Parathyroid adenoma (tissue), 2 donors: ENCODE measurements at regions not wholly inside any gene's neighbourhood (a gene's known extent, or its start where the extent isn't known, plus 50 kb on each side); places are given as distances from the start of the nearest gene placed in this dataset.
A peak's percentile ranks its signal among the peaks of the same experiment; 100 is the strongest.

Experiments used
- H2AFZ ChIP-seq: fragments of 300-600 bp; sonication (generic); one replicate; pipeline ENCODE4 v1.7.0; 2017; ENCODE audit warnings: antibody characterized with exemption, mild to moderate bottlenecking
- H3K27ac ChIP-seq: fragments of 300-600 bp; sonication (generic); one replicate; pipeline ENCODE4 v1.7.0; 2017
- H3K27me3 ChIP-seq: fragments of 300-600 bp; sonication (generic); one replicate; pipeline ENCODE4 v1.7.0; 2017; ENCODE audit warnings: low read length; ENCODE audit not compliant: control insufficient read depth, insufficient read depth
- H3K36me3 ChIP-seq: fragments of 300-600 bp; sonication (generic); one replicate; pipeline ENCODE4 v1.7.0; 2017; ENCODE audit warnings: low read length; ENCODE audit not compliant: control insufficient read depth, insufficient read depth
- H3K4me1 ChIP-seq: fragments of 300-600 bp; sonication (generic); one replicate; pipeline ENCODE4 v1.7.0; 2017; ENCODE audit warnings: control low read depth
- H3K4me2 ChIP-seq: fragments of 300-600 bp; sonication (generic); one replicate; pipeline ENCODE4 v1.7.0; 2017; ENCODE audit warnings: low read length
- H3K4me3 ChIP-seq: fragments of 300-600 bp; sonication (generic); one replicate; pipeline ENCODE4 v1.7.0; 2017; ENCODE audit warnings: low read depth, low read length
- H3K79me2 ChIP-seq: fragments of 300-600 bp; sonication (generic); one replicate; pipeline ENCODE4 v1.7.0; 2017; ENCODE audit warnings: control low read depth
- H3K9ac ChIP-seq: fragments of 300-600 bp; sonication (generic); one replicate; pipeline ENCODE4 v1.7.0; 2017; ENCODE audit warnings: mild to moderate bottlenecking
- H3K9me3 ChIP-seq: fragments of 300-600 bp; sonication (generic); one replicate; pipeline ENCODE4 v1.7.0; 2017; ENCODE audit warnings: low read length; ENCODE audit not compliant: control insufficient read depth
- TF ChIP-seq, protein P1 (sequence below): fragments of 300-600 bp; sonication (generic); IDR thresholded peaks from one replicate; pipeline ENCODE4 v1.7.0; 2017; ENCODE audit warnings: antibody characterized with exemption, mild to moderate bottlenecking
- donor health status: primary hyperparathyroidism.

DNA sequence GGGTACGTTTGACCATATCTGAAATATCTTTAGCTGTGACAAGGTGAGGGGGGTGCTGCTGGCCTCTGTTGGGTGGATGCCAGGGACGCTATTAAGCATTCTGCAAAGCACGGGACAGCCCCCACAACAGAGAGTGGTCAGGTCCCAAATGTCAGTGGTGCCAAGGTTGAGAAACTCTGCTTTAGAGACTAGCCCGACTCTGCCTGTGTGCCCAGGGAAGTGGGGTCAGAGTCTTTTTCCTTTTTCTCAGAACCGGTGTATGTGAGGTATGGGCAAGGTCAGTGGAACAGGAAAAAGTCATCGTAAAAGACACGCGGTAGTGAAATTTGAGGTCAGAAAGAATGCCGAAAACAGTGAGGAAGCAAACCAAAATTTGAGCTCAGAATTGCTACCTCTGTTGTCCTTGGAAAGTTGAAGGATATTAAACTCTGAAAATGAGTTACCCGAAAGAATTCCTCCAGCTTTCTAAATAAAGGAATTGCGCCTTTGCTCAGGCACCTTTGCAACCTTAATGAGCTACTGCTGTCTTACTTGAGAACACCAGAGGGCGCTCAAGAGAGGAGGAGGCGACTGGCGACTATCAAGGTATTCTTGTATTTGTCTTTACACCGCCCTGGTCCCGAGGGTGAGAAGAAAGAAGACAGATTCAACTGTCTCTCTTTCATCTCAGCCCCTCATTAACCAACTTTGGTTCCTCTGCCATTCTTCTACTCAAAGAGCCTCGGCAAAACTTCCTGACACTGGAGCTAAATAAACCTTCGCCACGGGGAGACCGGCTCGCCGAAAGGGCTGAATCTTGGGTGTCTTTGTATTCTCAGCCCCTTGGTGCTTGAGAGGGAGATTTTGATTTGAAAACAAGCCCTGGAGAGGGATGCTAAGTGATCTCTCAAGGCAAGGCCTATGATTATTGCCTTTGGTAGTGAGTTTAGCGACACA lies 85.4 kb upstream of the OLIG2 start:
- no peak overlapping the region for H3K4me2 ChIP-seq
- no peak overlapping the region for H3K27ac ChIP-seq
- H3K27me3 ChIP-seq, result no peaks in the 10 kb centered on the region
- H3K79me2 ChIP-seq, result no peaks in the 10 kb centered on the region
- H3K9me3 ChIP-seq, result no peaks in the 10 kb centered on the region
- H3K4me1 ChIP-seq, result no peaks in the 10 kb centered on the region
- peak overlapping the region; percentile 8 for H2AFZ ChIP-seq
- no peak overlapping the region for H3K9ac ChIP-seq
- no peaks in the 10 kb centered on the region for H3K36me3 ChIP-seq
- H3K4me3 ChIP-seq, result no peak overlapping the region
- TF ChIP-seq, protein P1, sequence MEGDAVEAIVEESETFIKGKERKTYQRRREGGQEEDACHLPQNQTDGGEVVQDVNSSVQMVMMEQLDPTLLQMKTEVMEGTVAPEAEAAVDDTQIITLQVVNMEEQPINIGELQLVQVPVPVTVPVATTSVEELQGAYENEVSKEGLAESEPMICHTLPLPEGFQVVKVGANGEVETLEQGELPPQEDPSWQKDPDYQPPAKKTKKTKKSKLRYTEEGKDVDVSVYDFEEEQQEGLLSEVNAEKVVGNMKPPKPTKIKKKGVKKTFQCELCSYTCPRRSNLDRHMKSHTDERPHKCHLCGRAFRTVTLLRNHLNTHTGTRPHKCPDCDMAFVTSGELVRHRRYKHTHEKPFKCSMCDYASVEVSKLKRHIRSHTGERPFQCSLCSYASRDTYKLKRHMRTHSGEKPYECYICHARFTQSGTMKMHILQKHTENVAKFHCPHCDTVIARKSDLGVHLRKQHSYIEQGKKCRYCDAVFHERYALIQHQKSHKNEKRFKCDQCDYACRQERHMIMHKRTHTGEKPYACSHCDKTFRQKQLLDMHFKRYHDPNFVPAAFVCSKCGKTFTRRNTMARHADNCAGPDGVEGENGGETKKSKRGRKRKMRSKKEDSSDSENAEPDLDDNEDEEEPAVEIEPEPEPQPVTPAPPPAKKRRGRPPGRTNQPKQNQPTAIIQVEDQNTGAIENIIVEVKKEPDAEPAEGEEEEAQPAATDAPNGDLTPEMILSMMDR, result peak; percentile 62

GRCh38 chr21:32941263-32941662 lies 84.5 kb upstream of the OLIG2 start:
- H3K9ac ChIP-seq, result no peak overlapping the region
- H3K27me3 ChIP-seq, result no peaks in the 10 kb centered on the region
- no peaks in the 10 kb centered on the region for H3K9me3 ChIP-seq
- no peaks in the 10 kb centered on the region for H3K79me2 ChIP-seq
- no peak overlapping the region for H2AFZ ChIP-seq
- H3K36me3 ChIP-seq, result no peaks in the 10 kb centered on the region
- no peaks in the 10 kb centered on the region for H3K4me1 ChIP-seq
- no peak overlapping the region for H3K27ac ChIP-seq
- TF ChIP-seq, protein P1, result no peak
- no peak overlapping the region for H3K4me2 ChIP-seq
- H3K4me3 ChIP-seq, result no peak overlapping the region

GRCh38 chr21:32946654-32947053 lies 79.1 kb upstream of the OLIG2 start:
- no peak overlapping the region for H3K4me2 ChIP-seq
- H3K4me1 ChIP-seq, result no peaks in the 10 kb centered on the region
- no peak overlapping the region for H3K9ac ChIP-seq
- H3K36me3 ChIP-seq, result no peaks in the 10 kb centered on the region
- H3K27ac ChIP-seq, result no peak overlapping the region
- H2AFZ ChIP-seq, result no peak overlapping the region
- no peaks in the 10 kb centered on the region for H3K79me2 ChIP-seq
- TF ChIP-seq, protein P1, result no peak
- no peak overlapping the region for H3K4me3 ChIP-seq
- H3K9me3 ChIP-seq, result no peaks in the 10 kb centered on the region
- no peaks in the 10 kb centered on the region for H3K27me3 ChIP-seq

DNA sequence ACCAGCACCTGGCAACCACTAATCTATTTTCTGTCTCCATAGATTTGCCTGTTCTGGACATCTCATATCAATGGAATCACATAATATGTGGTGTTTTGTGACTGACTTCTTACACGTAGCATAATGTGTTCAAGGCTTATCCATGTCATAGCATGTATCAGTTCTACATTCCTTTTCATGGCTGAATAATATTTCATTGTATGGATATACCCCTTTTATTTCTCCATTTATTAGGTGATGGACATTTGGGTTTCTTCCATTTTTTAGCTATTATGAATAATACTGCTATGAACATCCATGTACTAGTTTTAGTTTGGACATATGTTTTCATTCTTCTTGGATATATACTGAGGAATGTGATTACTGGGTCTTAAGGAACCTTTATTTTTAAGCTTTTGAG lies 78.0 kb upstream of the OLIG2 start:
- Histone ChIP-seq H3K27ac (no peak overlapping the region), H3K27me3 (no peaks in the 10 kb centered on the region)
- TF ChIP-seq, protein P1, result no peak

GRCh38 chr21:32949701-32950100 lies 76.0 kb upstream of the OLIG2 start:
- TF ChIP-seq, protein P1, result no peak
- Histone ChIP-seq H2AFZ (no peak overlapping the region), H3K27ac (no peak overlapping the region), H3K4me1 (no peaks in the 10 kb centered on the region), H3K36me3 (no peaks in the 10 kb centered on the region), H3K9ac (no peak overlapping the region), H3K4me3 (no peak overlapping the region), H3K27me3 (peaks cover 3% of the 10 kb centered on the region), H3K9me3 (no peaks in the 10 kb centered on the region), H3K4me2 (no peak overlapping the region), H3K79me2 (no peaks in the 10 kb centered on the region)

More for the DNA sequence above, 78.0 kb upstream of the OLIG2 start:
- Histone ChIP-seq H3K9ac (no peak overlapping the region), H2AFZ (no peak overlapping the region), H3K4me1 (no peaks in the 10 kb centered on the region), H3K4me3 (no peak overlapping the region), H3K79me2 (no peaks in the 10 kb centered on the region), H3K4me2 (no peak overlapping the region), H3K36me3 (no peaks in the 10 kb centered on the region), H3K9me3 (no peaks in the 10 kb centered on the region)
